GM23338 (cell line): ENCODE measurements at regions not wholly inside any gene's neighbourhood (a gene's known extent, or its start where the extent isn't known, plus 50 kb on each side); places are given as distances from the start of the nearest gene placed in this dataset.

ENCODE experiments used
- ATAC-seq: fragments of 200-7000 bp; cut with Tn5 transposase; 3 replicates; pipeline ENCODE4 v1.9.1; 2020
- DNase-seq: peaks from one replicate; pipeline ENCODE4 v3.0.0-alpha.2; 2015; ENCODE audit warnings: low spot score
- H2AFZ ChIP-seq: fragments of 200-600 bp; sonication (generic); 2 replicates; pipeline ENCODE4 v1.8.0; 2016; ENCODE audit warnings: antibody characterized with exemption, mild to moderate bottlenecking, moderate library complexity
- H3F3A ChIP-seq: fragments of 200-600 bp; sonication (generic); replicated peaks from 2 replicates; pipeline ENCODE4 v1.8.0; 2017; ENCODE audit warnings: antibody characterized with exemption, mixed run types, low read depth
- H3K27ac ChIP-seq: fragments of 200-600 bp; sonication (generic); 2 replicates; pipeline ENCODE4 v1.6.1; 2016; ENCODE audit warnings: low read depth
- H3K27me3 ChIP-seq: fragments of 200-600 bp; sonication (generic); 2 replicates; pipeline ENCODE4 v1.8.0; 2016; ENCODE audit warnings: mild to moderate bottlenecking, mixed run types, moderate library complexity; ENCODE audit not compliant: insufficient read depth
- H3K36me3 ChIP-seq: fragments of 200-600 bp; sonication (generic); 2 replicates; pipeline ENCODE4 v1.8.0; 2016; ENCODE audit warnings: mild to moderate bottlenecking; ENCODE audit not compliant: insufficient read depth
- H3K4me1 ChIP-seq: fragments of 200-600 bp; sonication (generic); 2 replicates; pipeline ENCODE4 v1.8.0; 2016; ENCODE audit warnings: mild to moderate bottlenecking, moderate library complexity; ENCODE audit not compliant: insufficient read depth
- H3K4me2 ChIP-seq: fragments of 200-600 bp; sonication (generic); 2 replicates; pipeline ENCODE4 v1.7.1; 2017; ENCODE audit warnings: mixed run types
- H3K4me3 ChIP-seq: fragments of 200-600 bp; sonication (generic); 2 replicates; pipeline ENCODE4 v1.6.1; 2016; ENCODE audit warnings: mixed run types
- H3K79me2 ChIP-seq: fragments of 200-600 bp; sonication (generic); replicated peaks from 2 replicates; pipeline ENCODE4 v1.8.0; 2017; ENCODE audit warnings: mild to moderate bottlenecking; ENCODE audit not compliant: insufficient read depth
- H3K9me2 ChIP-seq: fragments of 200-600 bp; sonication (generic); 2 replicates; pipeline ENCODE4 v1.8.0; 2017; ENCODE audit not compliant: insufficient read depth
- H4K20me1 ChIP-seq: fragments of 200-600 bp; sonication (generic); replicated peaks from 2 replicates; pipeline ENCODE4 v1.8.0; 2017; ENCODE audit warnings: mild to moderate bottlenecking; ENCODE audit not compliant: insufficient read depth
- H3K27ac Mint-ChIP-seq: 2 replicates; pipeline ENCODE4 v1.8.0; 2020; ENCODE audit warnings: inconsistent platforms, mild to moderate bottlenecking, moderate library complexity, mixed read lengths
- H3K27me3 Mint-ChIP-seq: 3 replicates; pipeline ENCODE4 v1.8.0; 2022; ENCODE audit warnings: low read depth, mild to moderate bottlenecking, moderate library complexity, mixed read lengths, inconsistent platforms; ENCODE audit not compliant: insufficient read depth, poor library complexity
- H3K36me3 Mint-ChIP-seq: 3 replicates; pipeline ENCODE4 v1.8.0; 2021; ENCODE audit warnings: low read depth, mild to moderate bottlenecking, inconsistent platforms, moderate library complexity, mixed read lengths
- H3K4me1 Mint-ChIP-seq: 3 replicates; pipeline ENCODE4 v1.8.0; 2020; ENCODE audit warnings: mild to moderate bottlenecking, inconsistent platforms, mixed read lengths
- H3K4me3 Mint-ChIP-seq: 3 replicates; pipeline ENCODE4 v1.8.0; 2021; ENCODE audit warnings: moderate library complexity, mild to moderate bottlenecking, inconsistent platforms, mixed read lengths
- H3K9me3 Mint-ChIP-seq: 3 replicates; pipeline ENCODE4 v1.8.0; 2020; ENCODE audit warnings: moderate library complexity, mild to moderate bottlenecking, inconsistent platforms, mixed read lengths
- CREB1 ChIP-seq: fragments of 250-450 bp; sonication (Bioruptor Pico); IDR thresholded peaks from 2 replicates; pipeline ENCODE4 v1.5.0; 2020; ENCODE audit warnings: low read depth, mild to moderate bottlenecking, moderate library complexity
- CTCF ChIP-seq, 2 experiments: fragments of 200-600 bp in 1 of 2; sonication (generic) in 1 of 2; conservative IDR thresholded peaks; 2 replicates each; pipeline versions ENCODE4 v1.5.1 to v1.6.1; 2016 to 2017; ENCODE audit warnings: antibody characterized with exemption in 2 of 2, low read depth in 2 of 2, mild to moderate bottlenecking in 2 of 2, moderate library complexity in 1 of 2
- EZH2 ChIP-seq: fragments of 200-600 bp; sonication (generic); IDR thresholded peaks from one replicate; pipeline ENCODE4 v1.8.0; 2017; ENCODE audit warnings: antibody characterized with exemption, mild to moderate bottlenecking, low read depth; ENCODE audit not compliant: unreplicated experiment
- EZH2phosphoT487 ChIP-seq: fragments of 200-600 bp; sonication (generic); IDR thresholded peaks from one replicate; pipeline ENCODE4 v1.8.1; 2018; ENCODE audit warnings: antibody characterized with exemption; ENCODE audit not compliant: unreplicated experiment
- JUNB ChIP-seq: IDR thresholded peaks from one replicate; pipeline ENCODE4 v1.6.1; 2016; ENCODE audit warnings: antibody characterized with exemption; ENCODE audit not compliant: unreplicated experiment
- NANOG ChIP-seq: IDR thresholded peaks from 2 replicates; pipeline ENCODE4 v1.6.1; 2016; ENCODE audit warnings: antibody characterized with exemption, borderline replicate concordance
- POLR2AphosphoS5 ChIP-seq: IDR thresholded peaks from 2 replicates; pipeline ENCODE4 v1.6.1; 2016; ENCODE audit warnings: antibody characterized with exemption, low read depth
- REST ChIP-seq: IDR thresholded peaks from one replicate; pipeline ENCODE4 v1.6.1; 2018; ENCODE audit warnings: antibody characterized with exemption; ENCODE audit not compliant: unreplicated experiment
- ZNF331 ChIP-seq: fragments of 250-450 bp; sonication (Bioruptor Pico); IDR thresholded peaks from 2 replicates; pipeline ENCODE4 v1.5.0; 2020; ENCODE audit warnings: low read depth, mild to moderate bottlenecking, moderate library complexity
- ZNF462 ChIP-seq: fragments of 250-450 bp; sonication (Bioruptor Pico); IDR thresholded peaks from 2 replicates; pipeline ENCODE4 v1.5.0; 2020; ENCODE audit warnings: mild to moderate bottlenecking, moderate library complexity

GRCh38 chr12:18935371-18935965, 194.1 kb upstream of the PLEKHA5 start:
- H3K27ac Mint-ChIP-seq = peak overlapping the region; percentile 2; the same call in 1 of the 2 replicates
- H3K9me2 ChIP-seq = 0 out of 2 replicates have a peak, but pooled peaks cover 8% of the 10 kb centered on the region
- no peak overlapping the region for H3K4me3 Mint-ChIP-seq
- peaks cover 12% of the 10 kb centered on the region for H3K4me1 Mint-ChIP-seq
- ATAC-seq (no peak), DNase-seq (no peak)
- no peaks in the 10 kb centered on the region for H4K20me1 ChIP-seq
- H3K4me3 ChIP-seq = no peak overlapping the region
- no peaks in the 10 kb centered on the region for H3K36me3 ChIP-seq
- no peak overlapping the region for H2AFZ ChIP-seq
- TF ChIP-seq POLR2AphosphoS5 = no peak
- no peak for TF ChIP-seq EZH2
- no peak for TF ChIP-seq REST
- TF ChIP-seq CREB1 (CRISPR knock-in tag) = no peak
- no peak for TF ChIP-seq EZH2phosphoT487
- TF ChIP-seq JUNB = no peak
- no peak for TF ChIP-seq ZNF331 (CRISPR knock-in tag)
- TF ChIP-seq CTCF (conservative IDR thresholded peaks at IDR 0.05; ENCODE audit: low read depth in 2 of 2) = no peak
- no peak for TF ChIP-seq NANOG
- no peaks in the 10 kb centered on the region for H3K27me3 ChIP-seq
- H3K9me3 Mint-ChIP-seq = peaks cover 5% of the 10 kb centered on the region; the same call in 1 of the 3 replicates
- H3K79me2 ChIP-seq = no peaks in the 10 kb centered on the region
- H3K27me3 Mint-ChIP-seq = peaks cover 2% of the 10 kb centered on the region
- H3K27ac ChIP-seq = no peak overlapping the region
- peak overlapping the region; percentile 59 for H3K4me2 ChIP-seq
- peaks cover 4% of the 10 kb centered on the region; the same call in 1 of the 3 replicates for H3K36me3 Mint-ChIP-seq
- H3F3A ChIP-seq = no peaks in the 10 kb centered on the region
- H3K4me1 ChIP-seq = peaks cover 15% of the 10 kb centered on the region

- Histone ChIP-seq H2AFZ (no peak overlapping the region), H3K9me2 (no peaks in the 10 kb centered on the region), H4K20me1 (no peaks in the 10 kb centered on the region), H3K4me1 (peaks cover 15% of the 10 kb centered on the region), H3F3A (no peaks in the 10 kb centered on the region), H3K4me2 (no peak overlapping the region), H3K79me2 (no peaks in the 10 kb centered on the region), H3K4me3 (no peak overlapping the region), H3K27ac (no peak overlapping the region), H3K27me3 (no peaks in the 10 kb centered on the region), H3K36me3 (no peaks in the 10 kb centered on the region)
- ATAC-seq (no peak), DNase-seq (no peak)
- Mint-ChIP-seq H3K27me3 (no peaks in the 10 kb centered on the region), H3K4me3 (no peak overlapping the region), H3K9me3 (no peaks in the 10 kb centered on the region), H3K27ac (no peak overlapping the region), H3K4me1 (peaks cover 18% of the 10 kb centered on the region), H3K36me3 (no peaks in the 10 kb centered on the region)
- no peak for TF ChIP-seq JUNB
- TF ChIP-seq ZNF331 (CRISPR knock-in tag) = no peak
- no peak for TF ChIP-seq ZNF462 (CRISPR knock-in tag)
- no peak for TF ChIP-seq POLR2AphosphoS5
Measured at GRCh38 chr12:18939051-18939450, 190.5 kb upstream of the PLEKHA5 start.
